IMR-90 (cell line): ENCODE measurements at regions not wholly inside any gene's neighbourhood (a gene's known extent, or its start where the extent isn't known, plus 50 kb on each side); places are given as distances from the start of the nearest gene placed in this dataset.

ENCODE experiments used
- ATAC-seq: fragments of 200-7000 bp; cut with Tn5 transposase; 2 replicates; pipeline ENCODE4 v1.9.1; 2020; ENCODE audit warnings: low read depth, mild to moderate bottlenecking, moderate library complexity
- BruUV-seq: library from RNA; stranded (reverse); fragments of 400-500 nt; replicated peaks from 2 replicates; lab custom pipeline; 2021; lab: Mats Ljungman, UMichigan
- CTCF ChIA-PET: fragments of 300-600 bp; formaldehyde crosslinking; extraction: SDS; loops from one replicate; lab custom pipeline; 2021; ENCODE audit warnings: antibody characterized with exemption; lab: Yijun Ruan, JAX
- POLR2A ChIA-PET: fragments of 300-600 bp; sonication (Branson Sonifier 250); formaldehyde crosslinking; loops from one replicate; lab custom pipeline; 2022; ENCODE audit warnings: antibody characterized with exemption; ENCODE audit not compliant: unreplicated experiment; lab: Charles Lee
- DNase-seq: peaks from one replicate; pipeline ENCODE4 v3.0.0; 2013
- H2AFZ ChIP-seq: replicated peaks from 2 replicates; pipeline ENCODE3; 2013; ENCODE audit warnings: low read length, mild to moderate bottlenecking; ENCODE audit not compliant: poor library complexity
- H2AK5ac ChIP-seq: 2 replicates; pipeline ENCODE4 v1.6.1; 2013; ENCODE audit warnings: low read depth, low read length, inconsistent platforms
- H2AK9ac ChIP-seq: replicated peaks from 2 replicates; pipeline ENCODE3; 2013; ENCODE audit warnings: mild to moderate bottlenecking, low read depth, low read length, moderate library complexity; ENCODE audit not compliant: poor library complexity
- H2BK120ac ChIP-seq: 2 replicates; pipeline ENCODE4 v1.6.1; 2013; ENCODE audit warnings: low read depth, low read length, inconsistent platforms
- H2BK15ac ChIP-seq: 3 replicates; pipeline ENCODE4 v1.6.1; 2013; ENCODE audit warnings: low read depth, low read length, inconsistent platforms
- H2BK20ac ChIP-seq: 2 replicates; pipeline ENCODE4 v1.6.1; 2013; ENCODE audit warnings: low read depth, mild to moderate bottlenecking, inconsistent platforms, low read length, moderate library complexity
- H2BK5ac ChIP-seq: 2 replicates; pipeline ENCODE4 v1.6.1; 2013; ENCODE audit warnings: mild to moderate bottlenecking, low read depth, low read length, inconsistent platforms; ENCODE audit not compliant: poor library complexity, severe bottlenecking
- H3K14ac ChIP-seq: replicated peaks from 2 replicates; pipeline ENCODE4 v1.6.1; 2013; ENCODE audit warnings: low read depth, low read length, inconsistent platforms
- H3K18ac ChIP-seq: 2 replicates; pipeline ENCODE4 v1.6.1; 2013; ENCODE audit warnings: low read depth, low read length, control low read depth
- H3K23ac ChIP-seq: 2 replicates; pipeline ENCODE4 v1.6.1; 2013; ENCODE audit warnings: low read depth, low read length, inconsistent platforms
- H3K27ac ChIP-seq: 2 replicates; pipeline ENCODE4 v1.5.1; 2013; ENCODE audit warnings: mild to moderate bottlenecking, control low read depth, low read length; ENCODE audit not compliant: insufficient read depth
- H3K27me3 ChIP-seq: 2 replicates; pipeline ENCODE4 v1.6.1; 2013; ENCODE audit warnings: low read length; ENCODE audit not compliant: control insufficient read depth, insufficient read depth
- H3K36me3 ChIP-seq: 2 replicates; pipeline ENCODE4 v1.6.1; 2013; ENCODE audit warnings: low read length, mixed read lengths; ENCODE audit not compliant: control insufficient read depth, insufficient read depth
- H3K4ac ChIP-seq: 2 replicates; pipeline ENCODE4 v1.6.1; 2013; ENCODE audit warnings: low read depth, low read length, inconsistent platforms
- H3K4me1 ChIP-seq: 2 replicates; pipeline ENCODE4 v1.6.1; 2013; ENCODE audit warnings: low read length, mixed read lengths; ENCODE audit not compliant: control insufficient read depth, insufficient read depth
- H3K4me2 ChIP-seq: 2 replicates; pipeline ENCODE4 v1.6.1; 2013; ENCODE audit warnings: low read depth, mild to moderate bottlenecking, control low read depth, low read length, moderate library complexity
- H3K4me3 ChIP-seq: 2 replicates; pipeline ENCODE4 v1.5.1; 2013; ENCODE audit warnings: low read depth, mild to moderate bottlenecking, control low read depth, low read length, moderate library complexity; ENCODE audit not compliant: insufficient read depth
- H3K56ac ChIP-seq: 2 replicates; pipeline ENCODE4 v1.6.1; 2013; ENCODE audit warnings: low read length, inconsistent platforms; ENCODE audit not compliant: insufficient read depth; ENCODE audit errors: extremely low read depth
- H3K79me1 ChIP-seq, 2 experiments: 2 replicates each; pipeline ENCODE4 v1.6.1; 2013; ENCODE audit warnings: low read length in 2 of 2, inconsistent platforms in 1 of 2, low read depth in 1 of 2
- H3K9ac ChIP-seq: 2 replicates; pipeline ENCODE4 v1.6.1; 2013; ENCODE audit warnings: low read depth, low read length, control low read depth
- H3K9me1 ChIP-seq: 2 replicates; pipeline ENCODE4 v1.6.1; 2013; ENCODE audit warnings: low read length, inconsistent platforms; ENCODE audit not compliant: insufficient read depth
- H3K9me3 ChIP-seq: 2 replicates; pipeline ENCODE4 v1.6.1; 2013; ENCODE audit warnings: low read length; ENCODE audit not compliant: control insufficient read depth, insufficient read depth
- H4K20me1 ChIP-seq: 2 replicates; pipeline ENCODE4 v1.6.1; 2013; ENCODE audit warnings: low read length, inconsistent platforms; ENCODE audit not compliant: insufficient read depth
- H4K5ac ChIP-seq: 2 replicates; pipeline ENCODE4 v1.6.1; 2013; ENCODE audit warnings: mild to moderate bottlenecking, low read depth, low read length, control low read depth
- H4K8ac ChIP-seq, 2 experiments: 2 replicates each; pipeline ENCODE4 v1.6.1; 2013; ENCODE audit warnings: low read depth in 2 of 2, low read length in 2 of 2, control low read depth in 1 of 2, inconsistent platforms in 1 of 2
- H4K91ac ChIP-seq: 2 replicates; pipeline ENCODE4 v1.6.1; 2013; ENCODE audit warnings: low read depth, low read length, inconsistent platforms; ENCODE audit not compliant: insufficient read depth
- BHLHE40 ChIP-seq: fragments of 150-350 bp; IDR thresholded peaks from 2 replicates; pipeline ENCODE4 v1.6.1; 2016; ENCODE audit warnings: mild to moderate bottlenecking, low read depth, low read length
- CEBPB ChIP-seq: IDR thresholded peaks from 2 replicates; pipeline ENCODE4 v1.6.1; 2012; ENCODE audit warnings: low read depth, low read length, improper control_type of control experiment
- CHD1 ChIP-seq: IDR thresholded peaks from 2 replicates; pipeline ENCODE4 v1.6.1; 2012; ENCODE audit warnings: low read depth, low read length, improper control_type of control experiment
- CTCF ChIP-seq: conservative IDR thresholded peaks from 2 replicates; pipeline ENCODE4 v1.5.1; 2012; ENCODE audit warnings: mild to moderate bottlenecking, low read depth, low read length, improper control_type of control experiment
- ELK1 ChIP-seq: fragments of 150-350 bp; IDR thresholded peaks from 2 replicates; pipeline ENCODE4 v1.6.1; 2016; ENCODE audit warnings: low read depth, mild to moderate bottlenecking, low read length, moderate library complexity, borderline replicate concordance
- FOS ChIP-seq: fragments of 150-350 bp; IDR thresholded peaks from 2 replicates; pipeline ENCODE4 v1.6.1; 2016; ENCODE audit warnings: low read depth, low read length
- MAFK ChIP-seq: IDR thresholded peaks from 2 replicates; pipeline ENCODE4 v1.6.1; 2012; ENCODE audit warnings: low read depth, low read length, improper control_type of control experiment
- MAZ ChIP-seq: IDR thresholded peaks from 2 replicates; pipeline ENCODE4 v1.6.1; 2012; ENCODE audit warnings: low read depth, mild to moderate bottlenecking, low read length, improper control_type of control experiment, moderate library complexity, borderline replicate concordance
- NFE2L2 ChIP-seq: fragments of 150-350 bp; IDR thresholded peaks from 2 replicates; pipeline ENCODE4 v1.6.1; 2016; ENCODE audit warnings: low read depth, mild to moderate bottlenecking, low read length
- POLR2A ChIP-seq: IDR thresholded peaks from 2 replicates; pipeline ENCODE4 v1.6.1; 2012; ENCODE audit warnings: mild to moderate bottlenecking, low read depth, low read length
- RAD21 ChIP-seq: IDR thresholded peaks from 2 replicates; pipeline ENCODE4 v1.6.1; 2012; ENCODE audit warnings: low read length, improper control_type of control experiment
- RCOR1 ChIP-seq: IDR thresholded peaks from 2 replicates; pipeline ENCODE4 v1.6.1; 2012; ENCODE audit warnings: mild to moderate bottlenecking, low read length, improper control_type of control experiment; ENCODE audit not compliant: insufficient replicate concordance
- RFX5 ChIP-seq: IDR thresholded peaks from 2 replicates; pipeline ENCODE4 v1.8.0; 2012; ENCODE audit warnings: low read depth, mild to moderate bottlenecking, low read length, moderate library complexity
- SMC3 ChIP-seq: fragments of 150-350 bp; IDR thresholded peaks from 2 replicates; pipeline ENCODE4 v1.6.1; 2016; ENCODE audit warnings: low read depth, mild to moderate bottlenecking, antibody characterized with exemption, low read length, moderate library complexity
- USF2 ChIP-seq: fragments of 150-350 bp; IDR thresholded peaks from 2 replicates; pipeline ENCODE4 v1.6.1; 2017; ENCODE audit warnings: mild to moderate bottlenecking, antibody characterized with exemption, low read length, low read depth
- WGBS, 2 experiments: methylation state at CpG; one replicate each; pipeline versions ENCODE4 v1.1.5 to v1.1.7; 2013; ENCODE audit warnings: missing lambda C conversion rate in 2 of 2; ENCODE audit not compliant: insufficient read length in 1 of 2; ENCODE audit errors: extremely low coverage in 2 of 2; 5-methylcytosine and 5-hydroxymethylcytosine counted together
- dilution Hi-C: fragments of 300-500 bp; cut with HindIII; formaldehyde crosslinking; loops from one replicate; pipeline ENCODE4 v1.14.3; 2018; ENCODE audit warnings: low sequenced_read_pairs; ENCODE audit not compliant: unreplicated experiment
- in situ Hi-C: fragments of 300-500 bp; cut with MboI; formaldehyde crosslinking; loops from 3 replicates; pipeline ENCODE4 v1.14.3; 2019; ENCODE audit warnings: low sequenced_read_pairs, inconsistent platforms, mixed read lengths
- intact Hi-C: fragments of 100-400 bp; cut with micrococcal nuclease; formaldehyde crosslinking; loops from 2 replicates; pipeline ENCODE4 v1.10.0; 2022

GRCh38 chr6:1162367-1163275 is 149.3 kb upstream of the FOXQ1 start:
- H3K4me3 ChIP-seq = peak overlapping the region; percentile 36; the same call in 1 of the 2 replicates
- H3K9me3 ChIP-seq = no peaks in the 10 kb centered on the region
- no TSS peak for BruUV-seq
- no peaks in the 10 kb centered on the region for H3K4me1 ChIP-seq
- H2AFZ ChIP-seq = no peak overlapping the region
- POLR2A ChIA-PET = no interaction called here
- ATAC-seq (no peak), DNase-seq (peak; percentile 4)
- in situ Hi-C loops (no loop called here), intact Hi-C loops (no loop called here), dilution Hi-C loops (no loop called here)
- H3K27ac ChIP-seq = no peak overlapping the region
- no peak overlapping the region for H2AK9ac ChIP-seq
- no peak overlapping the region for H2BK5ac ChIP-seq
- H3K9ac ChIP-seq = no peak overlapping the region
- H2BK120ac ChIP-seq = no peak overlapping the region
- H4K5ac ChIP-seq = no peak overlapping the region
- H3K27me3 ChIP-seq = no peaks in the 10 kb centered on the region
- H3K23ac ChIP-seq = no peak overlapping the region
- H2AK5ac ChIP-seq = no peak overlapping the region
- 25% methylated on average over 2 of the region's 8 CpGs; no CpG with 5 or more reads in 1 of the 2 experiments for WGBS, 2 experiments
- no peak overlapping the region for H3K4ac ChIP-seq
- no peak overlapping the region for H4K91ac ChIP-seq
- CTCF ChIA-PET = no interaction called here
- no peaks in the 10 kb centered on the region for H3K79me1 ChIP-seq
- 0 out of 2 replicates have a peak overlapping the region, but pooled peaks have one; percentile 8 for H2BK20ac ChIP-seq
- no peak overlapping the region for H3K56ac ChIP-seq
- H3K4me2 ChIP-seq = peak overlapping the region; percentile 72; the same call in 1 of the 2 replicates
- no peaks in the 10 kb centered on the region for H4K20me1 ChIP-seq
- no peak overlapping the region; the same call in 2 of the 3 replicates for H2BK15ac ChIP-seq
- no peak overlapping the region for H3K14ac ChIP-seq
- no peaks in the 10 kb centered on the region for H3K9me1 ChIP-seq
- no peak overlapping the region; the same call in 1 of the 2 replicates for H3K18ac ChIP-seq
- H3K36me3 ChIP-seq = no peaks in the 10 kb centered on the region
- H4K8ac ChIP-seq = no peak overlapping the region
- TF ChIP-seq CTCF (no peak), POLR2A (no peak), MAFK (no peak), RAD21 (no peak), CHD1 (no peak), MAZ (no peak), CEBPB (no peak), RFX5 (no peak), USF2 (no peak), FOS (no peak), RCOR1 (no peak), BHLHE40 (no peak), NFE2L2 (no peak), SMC3 (no peak), ELK1 (no peak)
